Lower leg skin (tissue), 4 donors: ENCODE measurements at regions not wholly inside any gene's neighbourhood (a gene's known extent, or its start where the extent isn't known, plus 50 kb on each side); places are given as distances from the start of the nearest gene placed in this dataset.

Experiments
- DNase-seq, 2 donors: peaks; one replicate each; pipeline ENCODE4 v3.0.0-alpha.2; 2019; ENCODE audit warnings: low spot score in 2 of 2
- H3K4me3 ChIP-seq: fragments of 200-600 bp; sonication (generic); 2 replicates; pipeline ENCODE4 v1.5.1; 2017; ENCODE audit warnings: mild to moderate bottlenecking, low read depth; ENCODE audit not compliant: poor library complexity, severe bottlenecking
- CTCF ChIP-seq, 3 donors: fragments of 450-650 bp; IDR thresholded peaks; one replicate each; pipeline ENCODE4 v1.5.1; 2016; ENCODE audit warnings: antibody characterized with exemption in 3 of 3, mild to moderate bottlenecking in 3 of 3, moderate library complexity in 2 of 3
- POLR2A ChIP-seq, 2 donors: fragments of 450-650 bp; IDR thresholded peaks; one replicate each; pipeline ENCODE4 v1.6.1; 2016 to 2017; ENCODE audit warnings: antibody characterized with exemption in 2 of 2, mild to moderate bottlenecking in 1 of 2, moderate library complexity in 1 of 2
- WGBS, 2 donors: methylation state at CpG; one replicate each; pipeline ENCODE4 v1.1.5; 2018; 5-methylcytosine and 5-hydroxymethylcytosine counted together
- intact Hi-C: fragments of 100-400 bp; cut with DNase I; formaldehyde crosslinking; loops from one replicate; pipeline ENCODE4 v1.15.0; 2023; ENCODE audit warnings: low total_unique reads

GRCh38 chr4:100809506-100809905, 291.7 kb upstream of the EMCN start:
- intact Hi-C loops: no loop called here
- WGBS, 2 donors: 57 to 67% methylated on average over 2 of the region's 2 CpGs
- DNase-seq: no peak
- TF ChIP-seq POLR2A (IDR thresholded peaks at IDR 0.05): no peak
- no peak for TF ChIP-seq CTCF (IDR thresholded peaks at IDR 0.05)
- no peak overlapping the region for H3K4me3 ChIP-seq

- TF ChIP-seq POLR2A (IDR thresholded peaks at IDR 0.05): no peak
- TF ChIP-seq CTCF (IDR thresholded peaks at IDR 0.05): no peak
- intact Hi-C loops: no loop called here
- DNase-seq: no peak
- H3K4me3 ChIP-seq: no peak overlapping the region
These were observed 289.2 kb upstream of the EMCN start for GRCh38 chr4:100806988-100807387.

- no peak for DNase-seq
- intact Hi-C loops: no loop called here
- H3K4me3 ChIP-seq: no peak overlapping the region
- 81 to 89% methylated on average over 7 of the region's 7 CpGs for WGBS, 2 donors
- no peak for TF ChIP-seq POLR2A (IDR thresholded peaks at IDR 0.05)
- no peak for TF ChIP-seq CTCF (IDR thresholded peaks at IDR 0.05)
These were observed 287.7 kb upstream of the EMCN start for GRCh38 chr4:100805538-100805937.

- no peak for TF ChIP-seq POLR2A (IDR thresholded peaks at IDR 0.05)
- TF ChIP-seq CTCF (IDR thresholded peaks at IDR 0.05): no peak
- WGBS, 2 donors: 81 to 83% methylated on average over 6 of the region's 6 CpGs
- no peak for DNase-seq
- no peak overlapping the region for H3K4me3 ChIP-seq
- intact Hi-C loops: no loop called here
These were observed 286.9 kb upstream of the EMCN start for GRCh38 chr4:100804576-100805360.

- intact Hi-C loops: no loop called here
- TF ChIP-seq POLR2A (IDR thresholded peaks at IDR 0.05) (no peak), CTCF (IDR thresholded peaks at IDR 0.05) (no peak)
- DNase-seq: no peak
- WGBS, 2 donors: 86 to 93% methylated on average over 2 of the region's 2 CpGs
- no peak overlapping the region for H3K4me3 ChIP-seq
These were observed 285.9 kb upstream of the EMCN start for GRCh38 chr4:100803751-100804150.
